Astrocyte (in vitro differentiated cells and primary cell): ENCODE measurements at regions not wholly inside any gene's neighbourhood (a gene's known extent, or its start where the extent isn't known, plus 50 kb on each side); places are given as distances from the start of the nearest gene placed in this dataset.

Experiments used
- CTCF ChIP-seq: IDR thresholded peaks from 2 replicates; pipeline ENCODE4 v1.5.1; 2011; ENCODE audit warnings: low read depth, mild to moderate bottlenecking, inconsistent platforms, low read length, moderate library complexity; ENCODE audit not compliant: insufficient read depth
- EZH2 ChIP-seq: IDR thresholded peaks from 2 replicates; pipeline ENCODE4 v1.6.1; 2012; ENCODE audit warnings: mild to moderate bottlenecking, low read length, inconsistent platforms; ENCODE audit not compliant: insufficient read depth

DNA sequence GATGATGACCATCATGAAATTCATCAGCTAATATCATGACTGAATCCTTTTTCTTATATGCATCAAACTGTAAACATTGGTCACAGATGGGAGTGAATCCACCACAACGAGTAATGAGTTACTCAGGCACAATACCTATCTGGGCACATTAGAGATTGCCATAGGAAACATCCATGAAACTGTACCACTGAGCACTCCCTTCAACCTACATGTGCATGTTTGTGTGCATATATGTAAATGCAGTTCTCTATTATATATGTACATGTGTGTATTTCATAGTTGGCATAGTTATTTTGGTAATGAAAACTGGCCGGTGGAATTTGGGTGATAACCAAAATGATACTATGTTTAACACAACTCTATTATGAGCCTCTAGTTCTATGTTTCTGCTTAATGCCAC is 387.3 kb upstream of the ARRDC3 start:
- TF ChIP-seq EZH2 (no peak), CTCF (no peak)
